T-cell (primary cell): ENCODE measurements at regions not wholly inside any gene's neighbourhood (a gene's known extent, or its start where the extent isn't known, plus 50 kb on each side); places are given as distances from the start of the nearest gene placed in this dataset.
"Not testable (repeated sequence)": the region's sequence is repeated elsewhere in the genome, so short reads cannot be mapped to it uniquely, and the experiment has no call there.

Experiments
- ATAC-seq, 4 experiments: fragments of 200-7000 bp in 3 of 4; fragments of 150-1000 bp in 1 of 4; cut with Tn5 transposase; replicated peaks in 1 of 4; 1 replicate in 3 of 4; 2 replicates in 1 of 4; pipeline ENCODE4 v1.10.0; 2021; ENCODE audit warnings: moderate library complexity in 3 of 4, mild to moderate bottlenecking in 2 of 4, moderate number of reproducible peaks in 1 of 4
- CTCF ChIA-PET, 2 donors: fragments of 300-600 bp; sonication (Branson Sonifier 250); formaldehyde crosslinking; loops; one replicate each; lab custom pipeline; 2022; ENCODE audit warnings: antibody characterized with exemption in 2 of 2; lab: Charles Lee
- POLR2A ChIA-PET, 2 donors: fragments of 300-600 bp; sonication (Branson Sonifier 250); formaldehyde crosslinking; loops; one replicate each; lab custom pipeline; 2022; ENCODE audit warnings: antibody characterized with exemption in 2 of 2; lab: Charles Lee
- DNase-seq, 35 experiments: peaks; one replicate each; pipeline versions ENCODE4 v3.0.0 to v3.0.0-alpha.2; 2013 to 2023
- H3K27ac ChIP-seq: one replicate; pipeline ENCODE4 v1.5.1; 2013; ENCODE audit warnings: low read length
- H3K27me3 ChIP-seq, 2 experiments: replicated peaks in 1 of 2; 1 replicate in 1 of 2; 2 replicates in 1 of 2; pipeline versions ENCODE4 v1.6.1 to v1.7.0; 2013; ENCODE audit warnings: low read length in 1 of 2, mixed read lengths in 1 of 2; ENCODE audit not compliant: control insufficient read depth in 2 of 2, insufficient read depth in 2 of 2; ENCODE audit errors: extremely low read depth in 1 of 2
- H3K36me3 ChIP-seq, 2 donors: 1 replicate in 1 of 2; 2 replicates in 1 of 2; pipeline versions ENCODE4 v1.6.1 to v1.7.0; 2013; ENCODE audit warnings: low read length in 1 of 2; ENCODE audit not compliant: control insufficient read depth in 2 of 2, insufficient read depth in 1 of 2; ENCODE audit errors: extremely low read depth in 1 of 2
- H3K4me1 ChIP-seq, 2 experiments: 1 replicate in 1 of 2; 2 replicates in 1 of 2; pipeline versions ENCODE4 v1.6.1 to v1.7.0; 2013; ENCODE audit warnings: low read length in 2 of 2, mixed read lengths in 1 of 2; ENCODE audit not compliant: insufficient read depth in 2 of 2, control insufficient read depth in 1 of 2; ENCODE audit errors: extremely low read depth in 1 of 2
- H3K4me3 ChIP-seq, 2 donors: 1 replicate in 1 of 2; 2 replicates in 1 of 2; pipeline versions ENCODE4 v1.5.1 to v1.7.0; 2013; ENCODE audit warnings: mild to moderate bottlenecking in 2 of 2, low read length in 1 of 2, moderate library complexity in 1 of 2; ENCODE audit not compliant: control insufficient read depth in 1 of 2; ENCODE audit errors: extremely low read depth in 1 of 2
- H3K9me3 ChIP-seq: 2 replicates; pipeline ENCODE4 v1.7.0; 2013
- H3K27ac Mint-ChIP-seq, 2 donors: one replicate each; pipeline ENCODE4 v1.8.0; 2020 to 2021; ENCODE audit warnings: mild to moderate bottlenecking in 2 of 2, mixed read lengths in 2 of 2
- H3K27me3 Mint-ChIP-seq, 2 donors: one replicate each; pipeline ENCODE4 v1.8.0; 2021 to 2022; ENCODE audit warnings: mixed read lengths in 2 of 2
- H3K36me3 Mint-ChIP-seq: one replicate; pipeline ENCODE4 v1.8.0; 2021; ENCODE audit warnings: mixed read lengths
- H3K4me1 Mint-ChIP-seq, 3 donors: one replicate each; pipeline ENCODE4 v1.8.0; 2020 to 2022; ENCODE audit warnings: mixed read lengths in 3 of 3, mild to moderate bottlenecking in 1 of 3
- H3K4me3 Mint-ChIP-seq, 3 donors: one replicate each; pipeline ENCODE4 v1.8.0; 2020 to 2022; ENCODE audit warnings: mild to moderate bottlenecking in 3 of 3, mixed read lengths in 3 of 3, moderate library complexity in 3 of 3
- H3K9me3 Mint-ChIP-seq, 3 donors: one replicate each; pipeline ENCODE4 v1.8.0; 2020 to 2022; ENCODE audit warnings: mixed read lengths in 3 of 3
- WGBS: methylation state at CpG from one replicate; pipeline ENCODE4 v1.1.5; 2013; ENCODE audit warnings: missing lambda C conversion rate; ENCODE audit not compliant: insufficient coverage; 5-methylcytosine and 5-hydroxymethylcytosine counted together

DNA sequence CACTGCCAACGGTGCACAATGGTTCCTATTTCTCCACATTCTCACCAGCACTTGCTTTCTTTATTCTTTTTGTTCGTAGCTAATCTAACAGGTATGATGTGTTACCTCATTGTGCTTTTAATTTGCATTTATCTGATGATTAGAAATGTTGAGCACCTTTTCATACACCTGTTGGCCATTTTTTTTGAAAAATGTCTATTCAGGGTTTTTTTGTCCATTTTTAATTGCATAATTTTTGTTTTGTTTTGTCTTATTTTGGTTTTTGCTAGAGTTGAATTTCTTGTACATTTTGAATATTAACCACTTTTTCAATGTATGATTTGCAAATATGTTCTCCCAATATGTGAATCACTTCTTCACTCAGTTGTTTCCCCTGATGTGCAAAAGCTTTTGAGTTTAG is 150.6 kb downstream of the TENT5A start:
- Histone ChIP-seq H3K4me3 (no peak overlapping the region), H3K27me3 (no peaks in the 10 kb centered on the region), H3K27ac (no peak overlapping the region), H3K4me1 (no peaks in the 10 kb centered on the region), H3K9me3 (no peaks in the 10 kb centered on the region), H3K36me3 (no peaks in the 10 kb centered on the region)
- ChIA-PET CTCF (no interaction called here), POLR2A (no interaction called here)
- no peak overlapping the region for H3K4me3 Mint-ChIP-seq
- H3K36me3 Mint-ChIP-seq: no peaks in the 10 kb centered on the region
- no peak overlapping the region for H3K27ac Mint-ChIP-seq
- H3K4me1 Mint-ChIP-seq: no peaks in the 10 kb centered on the region
- no peak for DNase-seq
- H3K27me3 Mint-ChIP-seq: no peaks in the 10 kb centered on the region
- peaks cover 0 to 22% (median 15%) of the 10 kb centered on the region in 3 donors for H3K9me3 Mint-ChIP-seq
- WGBS: 80% methylated on average over 1 of the region's 2 CpGs
- no peak for ATAC-seq

DNA sequence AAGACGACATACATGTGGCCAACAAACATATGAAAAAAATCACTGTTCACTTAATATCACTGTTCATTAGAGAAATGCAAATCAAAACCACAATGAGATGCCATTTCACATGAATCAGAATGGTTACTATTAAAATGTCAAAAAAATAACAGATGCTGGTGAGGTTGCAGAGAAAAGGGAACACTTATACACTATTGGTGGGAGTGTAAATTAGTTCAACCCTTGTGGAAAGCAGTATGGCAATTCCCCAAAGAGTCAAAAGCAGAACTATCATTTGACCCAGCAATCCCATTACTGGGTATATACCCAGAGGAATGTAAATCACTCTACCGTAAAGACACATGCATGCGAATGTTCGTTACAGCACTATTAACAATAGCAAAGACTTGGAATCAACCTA is 152.0 kb downstream of the TENT5A start:
- H3K36me3 Mint-ChIP-seq, H3K27me3 Mint-ChIP-seq, H3K27ac Mint-ChIP-seq, H3K4me3 ChIP-seq, ATAC-seq, H3K27ac ChIP-seq, H3K4me1 Mint-ChIP-seq, H3K4me3 Mint-ChIP-seq, DNase-seq, CTCF ChIA-PET, H3K36me3 ChIP-seq, POLR2A ChIA-PET, H3K9me3 ChIP-seq, H3K27me3 ChIP-seq, H3K4me1 ChIP-seq: not testable (repeated sequence)
- no CpG with 5 or more reads among the region's 4 CpGs for whole genome bisulfite sequencing
- H3K9me3 Mint-ChIP-seq: peaks cover 0 to 22% (median 19%) of the 10 kb centered on the region in 3 donors

DNA sequence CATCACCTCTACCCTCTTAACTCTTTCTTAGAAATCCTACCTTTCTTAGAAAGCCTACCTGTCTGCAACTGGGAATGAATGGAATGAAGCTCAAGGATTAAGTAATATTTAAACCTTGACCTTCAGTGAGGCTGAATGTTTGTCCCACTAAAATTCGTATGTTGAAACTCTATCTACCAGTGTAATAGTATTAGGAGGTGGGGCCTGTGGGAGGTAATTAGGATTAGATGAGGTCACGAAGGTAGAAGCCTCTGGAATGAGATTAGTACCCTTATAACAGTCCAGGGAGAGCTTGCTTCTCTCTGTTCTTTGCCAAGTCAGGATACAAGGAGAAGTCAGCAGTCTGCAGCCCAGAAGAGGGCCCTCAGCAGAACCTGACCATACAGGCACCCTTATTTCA is 158.0 kb downstream of the TENT5A start:
- DNase-seq (no peak), ATAC-seq (no peak)
- CTCF ChIA-PET: no interaction called here
- Mint-ChIP-seq H3K27me3 (no peaks in the 10 kb centered on the region), H3K4me3 (no peak overlapping the region), H3K36me3 (no peaks in the 10 kb centered on the region), H3K9me3 (peaks cover 4 to 15% (median 9%) of the 10 kb centered on the region in 3 donors), H3K4me1 (no peaks in the 10 kb centered on the region), H3K27ac (no peak overlapping the region)
- no peak overlapping the region for H3K27ac ChIP-seq
- H3K4me1 ChIP-seq: no peaks in the 10 kb centered on the region
- POLR2A ChIA-PET: interaction anchor here in 1 of 2 donors (0.6 kb wide), 1 partner anchor 210 kb away, joined by 4 read pairs; no protein-coding TSS in a partner anchor
- H3K4me3 ChIP-seq: no peak overlapping the region
- no peaks in the 10 kb centered on the region for H3K9me3 ChIP-seq
- no peaks in the 10 kb centered on the region for H3K27me3 ChIP-seq
- no CpG with 5 or more reads among the region's 2 CpGs for WGBS
- no peaks in the 10 kb centered on the region for H3K36me3 ChIP-seq

DNA sequence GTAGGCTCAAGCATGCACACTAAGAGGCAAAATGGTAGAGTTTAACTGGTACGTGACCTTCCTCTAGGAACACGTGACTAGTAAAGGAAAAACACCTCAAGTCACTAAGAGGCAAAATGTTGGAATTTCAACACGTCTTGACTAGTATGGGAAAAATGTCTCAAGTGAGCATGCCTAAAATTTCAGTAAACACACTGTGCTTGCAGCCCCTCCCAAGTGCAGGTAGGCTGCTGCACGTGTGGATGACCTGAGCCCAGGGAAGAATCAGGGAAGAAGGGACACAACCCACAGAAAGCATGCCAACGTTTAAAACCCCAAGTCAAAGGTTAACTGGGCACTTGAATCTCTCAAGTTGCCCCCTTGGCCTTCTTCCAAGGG is 162.2 kb downstream of the TENT5A start:
- Mint-ChIP-seq H3K27ac (no peak overlapping the region), H3K36me3 (no peaks in the 10 kb centered on the region), H3K9me3 (peaks cover 4 to 13% (median 7%) of the 10 kb centered on the region in 3 donors), H3K4me3 (no peak overlapping the region), H3K4me1 (no peaks in the 10 kb centered on the region), H3K27me3 (no peaks in the 10 kb centered on the region)
- CTCF ChIA-PET: no interaction called here
- Histone ChIP-seq H3K27me3 (no peaks in the 10 kb centered on the region), H3K4me3 (no peak overlapping the region), H3K36me3 (no peaks in the 10 kb centered on the region), H3K27ac (no peak overlapping the region), H3K4me1 (no peaks in the 10 kb centered on the region), H3K9me3 (no peaks in the 10 kb centered on the region)
- ATAC-seq: no peak
- no peak for DNase-seq
- POLR2A ChIA-PET: no interaction called here
- WGBS: 72% methylated on average over 4 of the region's 5 CpGs

DNA sequence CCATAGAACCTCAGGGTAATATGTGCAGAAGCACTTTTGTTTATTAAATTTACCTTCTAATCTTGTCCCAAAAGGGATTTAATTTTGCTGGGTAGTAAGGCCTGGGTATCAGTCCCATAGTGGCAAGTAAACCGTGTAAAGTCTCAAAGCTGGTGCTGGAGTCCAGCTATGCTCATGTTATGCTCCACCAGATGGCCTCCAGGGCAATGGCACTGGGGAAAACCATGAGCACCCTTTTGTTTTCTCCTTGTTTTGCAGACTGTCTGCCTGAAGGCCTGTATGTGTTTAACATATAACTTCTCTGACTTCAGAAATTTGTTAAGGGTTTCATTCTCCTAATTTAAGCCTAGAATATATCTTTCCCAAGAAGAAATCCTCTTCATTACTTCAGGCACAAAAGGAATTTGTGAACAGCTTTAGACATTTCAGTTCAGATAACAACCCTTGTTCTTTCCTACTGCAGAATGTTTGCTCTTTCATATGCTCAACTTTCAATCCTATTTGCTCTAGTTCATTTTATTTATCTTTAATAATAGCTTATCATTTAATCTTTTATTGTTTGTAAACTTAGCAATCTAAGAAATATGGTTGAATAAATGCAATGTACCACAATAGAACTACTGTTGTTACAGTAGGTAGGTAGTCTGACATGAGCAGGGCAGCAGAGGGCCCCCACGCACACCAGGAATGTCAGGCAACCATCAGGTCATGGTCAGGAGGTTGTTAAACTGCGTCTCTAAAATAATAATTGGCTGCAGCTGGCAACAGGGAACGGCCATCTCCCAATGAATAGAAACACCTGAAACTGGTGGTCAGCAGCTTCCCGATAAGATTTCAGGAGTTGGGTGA is 162.8 kb downstream of the TENT5A start:
- Mint-ChIP-seq H3K27me3 (no peaks in the 10 kb centered on the region), H3K27ac (no peak overlapping the region), H3K4me1 (no peaks in the 10 kb centered on the region), H3K36me3 (no peaks in the 10 kb centered on the region), H3K9me3 (peaks cover 6 to 15% (median 9%) of the 10 kb centered on the region in 3 donors), H3K4me3 (no peak overlapping the region)
- Histone ChIP-seq H3K4me3 (no peak overlapping the region), H3K4me1 (no peaks in the 10 kb centered on the region), H3K36me3 (no peaks in the 10 kb centered on the region), H3K9me3 (no peaks in the 10 kb centered on the region), H3K27ac (no peak overlapping the region), H3K27me3 (no peaks in the 10 kb centered on the region)
- ATAC-seq: no peak
- CTCF ChIA-PET: no interaction called here
- 78% methylated on average over 5 of the region's 5 CpGs for WGBS
- no peak for DNase-seq
- POLR2A ChIA-PET: no interaction called here

DNA sequence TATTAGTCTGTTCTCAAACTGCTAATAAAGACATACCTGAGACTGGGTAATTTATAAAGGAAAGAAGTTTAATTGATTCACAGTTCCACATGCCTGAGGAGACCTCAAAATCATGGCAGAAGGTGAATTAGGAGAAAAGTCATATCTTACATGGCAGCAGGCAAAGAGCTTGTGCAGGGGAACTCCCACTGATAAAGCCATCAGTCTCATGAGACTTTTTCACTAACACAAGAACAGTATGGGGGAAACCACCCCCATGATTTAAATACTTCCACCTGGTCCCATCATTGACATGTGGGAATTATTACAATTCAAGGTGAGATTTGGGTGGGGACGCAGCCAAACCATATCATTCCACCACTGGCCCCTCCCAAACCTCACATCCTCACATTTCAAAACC is 166.8 kb downstream of the TENT5A start:
- 100% methylated on average over 1 of the region's 1 CpG for WGBS
- POLR2A ChIA-PET, H3K9me3 ChIP-seq, H3K4me1 ChIP-seq, H3K27me3 Mint-ChIP-seq, DNase-seq, H3K4me1 Mint-ChIP-seq, H3K27ac ChIP-seq, H3K4me3 ChIP-seq, H3K36me3 ChIP-seq, H3K27me3 ChIP-seq, CTCF ChIA-PET, ATAC-seq, H3K27ac Mint-ChIP-seq, H3K4me3 Mint-ChIP-seq, H3K36me3 Mint-ChIP-seq: not testable (repeated sequence)
- peaks cover 5 to 18% (median 15%) of the 10 kb centered on the region in 3 donors for H3K9me3 Mint-ChIP-seq
